NCI-H774 (cell line): ENCODE measurements at regions not wholly inside any gene's neighbourhood (a gene's known extent, or its start where the extent isn't known, plus 50 kb on each side); places are given as distances from the start of the nearest gene placed in this dataset.

Experiments used
- DNase-seq: peaks from one replicate; lab custom pipeline; 2025; lab: John Stamatoyannopoulos, UW

- no peak for DNase-seq
Measured at GRCh38 chr14:24693353-24693737, 59.4 kb upstream of the GZMB start.

GRCh38 chr14:24692382-24693352, 58.7 kb upstream of the GZMB start:
- no peak for DNase-seq

GRCh38 chr14:24690492-24690891, 56.5 kb upstream of the GZMB start:
- DNase-seq = no peak

GRCh38 chr14:24688030-24688658, 54.2 kb upstream of the GZMB start:
- no peak for DNase-seq
